ENCODE measurements at regions not wholly inside any gene's neighbourhood (a gene's known extent, or its start where the extent isn't known, plus 50 kb on each side); places are given as distances from the start of the nearest gene placed in this dataset.

DNA sequence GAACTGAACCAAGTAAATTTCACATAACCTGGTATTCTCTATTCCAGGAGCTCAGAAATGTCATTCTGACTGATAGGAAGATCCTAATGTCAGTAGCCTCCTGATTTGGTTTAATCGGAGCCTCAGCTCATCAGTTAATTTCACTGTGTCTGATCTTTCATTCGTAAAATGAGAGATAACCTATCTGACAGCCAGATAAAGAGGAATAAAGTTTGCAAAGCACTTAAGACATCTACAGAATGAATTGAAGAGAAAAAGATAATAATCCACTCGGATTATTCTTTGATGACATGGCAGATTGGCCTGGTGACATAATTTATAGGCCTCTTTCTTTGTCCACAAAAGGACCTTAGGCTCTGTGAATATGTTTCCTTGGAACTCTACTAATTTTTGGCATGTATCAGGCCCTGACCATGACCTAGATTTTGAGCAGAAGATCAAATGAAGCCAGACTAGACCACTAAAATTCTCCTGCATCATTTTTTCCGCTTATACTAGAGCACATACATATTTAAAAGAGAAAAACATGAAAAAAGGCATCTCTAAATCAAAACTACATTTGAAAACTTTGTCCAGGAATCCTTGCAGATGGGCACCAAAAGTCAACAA, 312.4 kb downstream of the MTX2 start:
- no peak for TF ChIP-seq EP300 (IDR thresholded peaks at IDR 0.05; ENCODE audit: low read depth in 2 of 2, low read length in 2 of 2)
- no peak for TF ChIP-seq EP300 (CRISPR knock-in tag; IDR thresholded peaks at IDR 0.05; ENCODE audit: borderline replicate concordance)
- TF ChIP-seq RAD21 (CRISPR knock-in tag; IDR thresholded peaks at IDR 0.05), result no peak
- TF ChIP-seq WIZ (CRISPR knock-in tag; IDR thresholded peaks at IDR 0.05), result no peak
- TF ChIP-seq SP140L (CRISPR knock-in tag; IDR thresholded peaks at IDR 0.05; ENCODE audit: borderline replicate concordance), result no peak
- TF ChIP-seq, protein P1, sequence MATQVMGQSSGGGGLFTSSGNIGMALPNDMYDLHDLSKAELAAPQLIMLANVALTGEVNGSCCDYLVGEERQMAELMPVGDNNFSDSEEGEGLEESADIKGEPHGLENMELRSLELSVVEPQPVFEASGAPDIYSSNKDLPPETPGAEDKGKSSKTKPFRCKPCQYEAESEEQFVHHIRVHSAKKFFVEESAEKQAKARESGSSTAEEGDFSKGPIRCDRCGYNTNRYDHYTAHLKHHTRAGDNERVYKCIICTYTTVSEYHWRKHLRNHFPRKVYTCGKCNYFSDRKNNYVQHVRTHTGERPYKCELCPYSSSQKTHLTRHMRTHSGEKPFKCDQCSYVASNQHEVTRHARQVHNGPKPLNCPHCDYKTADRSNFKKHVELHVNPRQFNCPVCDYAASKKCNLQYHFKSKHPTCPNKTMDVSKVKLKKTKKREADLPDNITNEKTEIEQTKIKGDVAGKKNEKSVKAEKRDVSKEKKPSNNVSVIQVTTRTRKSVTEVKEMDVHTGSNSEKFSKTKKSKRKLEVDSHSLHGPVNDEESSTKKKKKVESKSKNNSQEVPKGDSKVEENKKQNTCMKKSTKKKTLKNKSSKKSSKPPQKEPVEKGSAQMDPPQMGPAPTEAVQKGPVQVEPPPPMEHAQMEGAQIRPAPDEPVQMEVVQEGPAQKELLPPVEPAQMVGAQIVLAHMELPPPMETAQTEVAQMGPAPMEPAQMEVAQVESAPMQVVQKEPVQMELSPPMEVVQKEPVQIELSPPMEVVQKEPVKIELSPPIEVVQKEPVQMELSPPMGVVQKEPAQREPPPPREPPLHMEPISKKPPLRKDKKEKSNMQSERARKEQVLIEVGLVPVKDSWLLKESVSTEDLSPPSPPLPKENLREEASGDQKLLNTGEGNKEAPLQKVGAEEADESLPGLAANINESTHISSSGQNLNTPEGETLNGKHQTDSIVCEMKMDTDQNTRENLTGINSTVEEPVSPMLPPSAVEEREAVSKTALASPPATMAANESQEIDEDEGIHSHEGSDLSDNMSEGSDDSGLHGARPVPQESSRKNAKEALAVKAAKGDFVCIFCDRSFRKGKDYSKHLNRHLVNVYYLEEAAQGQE (IDR thresholded peaks at IDR 0.05; ENCODE audit: borderline replicate concordance in 1 of 2, low read depth in 1 of 2, low read length in 2 of 2), result no peak
- TF ChIP-seq ZNF773 (CRISPR knock-in tag; IDR thresholded peaks at IDR 0.05; ENCODE audit: borderline replicate concordance), result no peak
- no peak for TF ChIP-seq CAMTA2 (CRISPR knock-in tag; IDR thresholded peaks at IDR 0.05; ENCODE audit: borderline replicate concordance)
- TF ChIP-seq ELF4 (CRISPR knock-in tag; IDR thresholded peaks at IDR 0.05; ENCODE audit: borderline replicate concordance), result no peak

Measured in HepG2 (cell line).